ENCODE measurements at regions not wholly inside any gene's neighbourhood (a gene's known extent, or its start where the extent isn't known, plus 50 kb on each side); places are given as distances from the start of the nearest gene placed in this dataset.
"Not testable (repeated sequence)": the region's sequence is repeated elsewhere in the genome, so short reads cannot be mapped to it uniquely, and the experiment has no call there.

DNA sequence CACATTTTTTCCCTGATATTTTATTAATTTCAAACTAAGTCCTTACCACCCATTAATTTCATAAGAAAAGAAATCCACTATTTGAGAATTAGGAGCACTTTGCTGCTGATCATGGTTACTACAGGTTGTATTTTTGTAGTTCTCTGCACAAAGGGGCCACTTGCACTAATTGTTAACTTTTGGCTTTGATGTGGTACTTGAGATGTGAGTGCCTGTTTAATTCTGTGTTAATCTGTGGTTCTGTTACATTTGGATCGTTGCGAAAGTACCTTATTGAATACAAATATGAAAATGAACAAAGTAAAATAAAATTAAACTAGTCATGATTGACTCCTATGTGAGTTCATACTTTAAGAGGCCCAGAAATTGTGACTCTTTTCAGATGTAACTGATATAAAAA is 374.9 kb upstream of the RGS6 start:
- no peaks in the 10 kb centered on the region for H3K4me1 ChIP-seq (ENCODE audit: insufficient read depth, insufficient read length)
- no peak overlapping the region for H3K9ac ChIP-seq (ENCODE audit: insufficient read length, low read depth)
- no peak for DNase-seq (ENCODE audit: low read depth, low spot score)
- no peaks in the 10 kb centered on the region for H3K27me3 ChIP-seq (ENCODE audit: insufficient read depth, insufficient read length)
- no peaks in the 10 kb centered on the region for H3K9me3 ChIP-seq (ENCODE audit: insufficient read depth, low read length)
- no peak overlapping the region for H3K4me3 ChIP-seq (ENCODE audit: insufficient read length, low read depth)
- TF ChIP-seq ZNF274 (IDR thresholded peaks at IDR 0.05; ENCODE audit: low read depth, low read length) (no peak), YY1 (IDR thresholded peaks at IDR 0.05; ENCODE audit: insufficient read depth, insufficient read length) (no peak), SUZ12 (IDR thresholded peaks at IDR 0.05; ENCODE audit: extremely low read depth, insufficient read depth, insufficient read length) (no peak)
- H3K36me3 ChIP-seq (ENCODE audit: insufficient read depth, insufficient read length, low read length), result no peaks in the 10 kb centered on the region

DNA sequence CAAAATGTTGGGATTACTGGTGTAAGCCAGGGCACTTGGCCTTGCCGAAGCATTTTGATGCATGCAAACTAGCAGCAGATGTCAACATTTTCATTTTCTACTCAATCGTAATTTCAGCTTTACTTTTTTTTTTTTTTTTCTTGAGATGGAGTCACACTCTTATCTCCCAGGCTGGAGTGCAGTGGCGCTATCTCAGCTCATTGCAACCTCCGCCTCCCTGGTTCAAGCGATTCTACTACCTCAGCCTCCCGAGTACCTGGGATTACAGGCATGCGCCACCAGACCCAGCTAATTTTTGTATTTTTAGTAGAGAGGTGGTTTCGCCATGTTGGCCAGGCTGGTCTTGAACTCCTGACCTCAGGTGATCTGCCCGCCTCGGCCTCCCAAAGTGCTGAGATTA is 373.3 kb upstream of the RGS6 start:
- DNase-seq (ENCODE audit: low read depth, low spot score); H3K27me3 ChIP-seq (ENCODE audit: insufficient read depth, insufficient read length); H3K36me3 ChIP-seq (ENCODE audit: insufficient read depth, insufficient read length, low read length); H3K4me3 ChIP-seq (ENCODE audit: insufficient read length, low read depth); H3K4me1 ChIP-seq (ENCODE audit: insufficient read depth, insufficient read length); H3K9me3 ChIP-seq (ENCODE audit: insufficient read depth, low read length); H3K9ac ChIP-seq (ENCODE audit: insufficient read length, low read depth): not testable (repeated sequence)

DNA sequence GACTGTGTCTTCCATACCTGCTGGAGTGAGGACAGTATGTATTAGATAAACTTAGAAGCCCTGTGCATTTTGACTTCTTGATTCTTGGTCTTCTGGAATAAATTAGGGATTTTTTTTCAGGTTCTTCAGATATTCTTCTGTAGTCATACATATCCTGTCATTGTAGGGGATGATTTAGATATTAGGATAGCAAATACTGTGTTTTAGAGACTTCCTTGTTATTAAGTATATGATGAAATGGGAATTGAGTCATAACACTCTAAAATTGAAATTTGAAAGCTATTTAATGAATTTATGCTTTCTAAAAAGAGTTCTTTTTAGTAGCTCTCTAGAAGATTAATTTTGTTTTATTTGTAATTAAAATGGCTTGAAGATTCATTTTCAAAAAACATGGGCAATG is 371.5 kb upstream of the RGS6 start:
- Histone ChIP-seq H3K9ac (ENCODE audit: insufficient read length, low read depth) (no peak overlapping the region), H3K9me3 (ENCODE audit: insufficient read depth, low read length) (no peaks in the 10 kb centered on the region), H3K4me1 (ENCODE audit: insufficient read depth, insufficient read length) (no peaks in the 10 kb centered on the region), H3K36me3 (ENCODE audit: insufficient read depth, insufficient read length, low read length) (no peaks in the 10 kb centered on the region), H3K27me3 (ENCODE audit: insufficient read depth, insufficient read length) (no peaks in the 10 kb centered on the region), H3K4me3 (ENCODE audit: insufficient read length, low read depth) (no peak overlapping the region)
- TF ChIP-seq SUZ12 (IDR thresholded peaks at IDR 0.05; ENCODE audit: extremely low read depth, insufficient read depth, insufficient read length) (no peak), YY1 (IDR thresholded peaks at IDR 0.05; ENCODE audit: insufficient read depth, insufficient read length) (no peak), ZNF274 (IDR thresholded peaks at IDR 0.05; ENCODE audit: low read depth, low read length) (no peak)
- DNase-seq (ENCODE audit: low read depth, low spot score), result no peak

DNA sequence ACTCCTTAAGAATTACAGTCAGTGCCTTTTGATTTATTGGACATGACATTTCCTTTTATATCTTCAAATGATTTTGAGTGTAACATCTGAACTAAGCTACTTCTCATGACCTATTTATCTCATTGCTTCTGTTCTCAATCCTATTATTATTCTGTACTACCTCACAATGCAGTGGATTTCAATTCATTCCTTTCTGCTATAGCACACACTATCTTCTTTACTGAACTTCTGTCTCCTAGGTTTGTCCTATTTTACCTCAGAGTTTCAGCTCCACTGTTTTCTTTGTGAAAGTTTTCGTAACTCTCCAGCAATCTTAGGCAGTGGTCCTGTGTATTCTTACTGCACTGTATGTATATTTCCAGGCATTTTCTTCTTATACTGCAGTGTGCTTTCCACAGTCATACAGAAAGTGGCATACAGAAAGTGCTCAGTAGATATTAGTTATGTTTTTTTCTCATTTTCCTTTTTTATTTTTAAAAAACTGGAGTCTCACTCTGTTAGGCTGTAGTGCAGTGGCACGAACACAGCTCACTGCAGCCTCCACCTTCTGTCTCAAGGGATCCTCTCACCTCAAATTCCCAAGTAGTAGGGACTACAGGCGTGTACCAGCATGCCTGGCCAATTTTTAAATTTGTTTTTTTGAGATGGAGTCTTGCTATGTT is 368.6 kb upstream of the RGS6 start:
- H3K4me3 ChIP-seq (ENCODE audit: insufficient read length, low read depth), result no peak overlapping the region
- H3K9ac ChIP-seq (ENCODE audit: insufficient read length, low read depth), result no peak overlapping the region
- H3K27me3 ChIP-seq (ENCODE audit: insufficient read depth, insufficient read length), result no peaks in the 10 kb centered on the region
- no peaks in the 10 kb centered on the region for H3K36me3 ChIP-seq (ENCODE audit: insufficient read depth, insufficient read length, low read length)
- DNase-seq (ENCODE audit: low read depth, low spot score), result no peak
- H3K9me3 ChIP-seq (ENCODE audit: insufficient read depth, low read length), result no peaks in the 10 kb centered on the region
- H3K4me1 ChIP-seq (ENCODE audit: insufficient read depth, insufficient read length), result no peaks in the 10 kb centered on the region
- TF ChIP-seq ZNF274 (IDR thresholded peaks at IDR 0.05; ENCODE audit: low read depth, low read length), result no peak
- no peak for TF ChIP-seq YY1 (IDR thresholded peaks at IDR 0.05; ENCODE audit: insufficient read depth, insufficient read length)
- TF ChIP-seq SUZ12 (IDR thresholded peaks at IDR 0.05; ENCODE audit: extremely low read depth, insufficient read depth, insufficient read length), result no peak

DNA sequence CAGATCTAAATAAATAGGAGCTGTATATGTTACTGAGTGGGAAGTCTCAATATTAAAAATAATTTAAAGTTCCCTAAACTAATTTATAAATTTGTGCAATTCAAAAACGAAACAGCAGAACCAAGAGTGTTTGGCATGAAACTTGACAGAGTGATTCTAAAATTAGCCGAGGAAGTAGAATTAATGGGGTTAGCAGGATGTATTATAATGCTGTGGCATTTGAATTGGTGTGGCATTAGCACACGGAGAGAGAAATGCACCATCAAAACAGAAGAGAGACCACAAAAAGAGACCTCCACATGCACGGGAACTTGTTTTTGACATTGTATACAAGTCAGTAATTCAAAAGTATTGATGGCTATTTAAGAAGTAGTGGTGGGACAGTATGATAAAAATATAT is 366.0 kb upstream of the RGS6 start:
- H3K27me3 ChIP-seq (ENCODE audit: insufficient read depth, insufficient read length), result no peaks in the 10 kb centered on the region
- H3K4me1 ChIP-seq (ENCODE audit: insufficient read depth, insufficient read length), result no peaks in the 10 kb centered on the region
- H3K4me3 ChIP-seq (ENCODE audit: insufficient read length, low read depth), result no peak overlapping the region
- H3K36me3 ChIP-seq (ENCODE audit: insufficient read depth, insufficient read length, low read length), result no peaks in the 10 kb centered on the region
- no peak for DNase-seq (ENCODE audit: low read depth, low spot score)
- no peaks in the 10 kb centered on the region for H3K9me3 ChIP-seq (ENCODE audit: insufficient read depth, low read length)
- H3K9ac ChIP-seq (ENCODE audit: insufficient read length, low read depth), result no peak overlapping the region
- TF ChIP-seq ZNF274 (IDR thresholded peaks at IDR 0.05; ENCODE audit: low read depth, low read length) (no peak), YY1 (IDR thresholded peaks at IDR 0.05; ENCODE audit: insufficient read depth, insufficient read length) (no peak), SUZ12 (IDR thresholded peaks at IDR 0.05; ENCODE audit: extremely low read depth, insufficient read depth, insufficient read length) (no peak)

DNA sequence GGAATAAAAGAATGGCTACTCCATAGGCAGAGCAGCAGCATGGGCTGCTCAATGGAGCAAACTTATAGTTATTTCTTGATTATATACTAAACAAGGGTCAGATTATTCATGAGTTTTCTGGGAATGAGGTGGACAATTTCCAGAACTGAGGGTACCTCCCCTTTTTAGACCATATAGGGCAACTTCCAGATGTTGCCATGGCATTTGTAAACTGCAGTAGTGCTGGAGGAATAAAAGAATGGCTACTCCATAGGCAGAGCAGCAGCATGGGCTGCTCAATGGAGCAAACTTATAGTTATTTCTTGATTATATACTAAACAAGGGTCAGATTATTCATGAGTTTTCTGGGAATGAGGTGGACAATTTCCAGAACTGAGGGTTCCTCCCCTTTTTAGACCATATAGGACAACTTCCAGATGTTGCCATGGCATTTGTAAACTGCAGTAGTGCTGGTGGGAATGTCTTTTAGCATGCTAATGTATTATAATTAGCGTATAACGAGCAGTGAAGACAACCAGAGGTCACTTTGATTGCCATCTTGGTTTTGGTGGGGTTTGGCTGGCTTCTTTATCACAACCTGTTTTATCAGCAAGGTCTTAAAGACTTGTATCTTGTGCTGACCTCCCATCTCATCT is 364.6 kb upstream of the RGS6 start:
- H3K9ac ChIP-seq (ENCODE audit: insufficient read length, low read depth); H3K4me1 ChIP-seq (ENCODE audit: insufficient read depth, insufficient read length); H3K4me3 ChIP-seq (ENCODE audit: insufficient read length, low read depth); H3K27me3 ChIP-seq (ENCODE audit: insufficient read depth, insufficient read length); DNase-seq (ENCODE audit: low read depth, low spot score); H3K36me3 ChIP-seq (ENCODE audit: insufficient read depth, insufficient read length, low read length); H3K9me3 ChIP-seq (ENCODE audit: insufficient read depth, low read length): not testable (repeated sequence)

DNA sequence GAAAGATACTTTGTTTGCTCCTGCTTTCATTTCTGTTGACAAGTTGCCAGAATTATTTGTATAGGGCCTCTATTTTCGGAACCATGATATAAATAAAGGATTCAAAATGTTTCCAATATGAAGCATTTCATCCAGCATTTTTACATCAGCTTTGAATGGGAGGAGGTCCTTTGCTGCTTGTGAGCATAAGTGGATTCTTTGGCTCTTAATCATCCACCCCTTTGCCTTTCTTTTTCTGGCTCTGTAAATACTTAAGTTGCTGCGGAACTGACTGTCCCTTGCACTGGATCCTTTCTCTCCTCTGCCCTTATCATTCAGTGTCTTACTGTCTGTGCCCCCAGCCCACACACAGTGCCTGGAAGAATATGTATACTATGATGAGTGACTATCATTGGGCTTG is 357.3 kb upstream of the RGS6 start:
- H3K4me3 ChIP-seq (ENCODE audit: insufficient read length, low read depth), result no peak overlapping the region
- H3K4me1 ChIP-seq (ENCODE audit: insufficient read depth, insufficient read length), result no peaks in the 10 kb centered on the region
- no peak for TF ChIP-seq ZNF274 (IDR thresholded peaks at IDR 0.05; ENCODE audit: low read depth, low read length)
- TF ChIP-seq YY1 (IDR thresholded peaks at IDR 0.05; ENCODE audit: insufficient read depth, insufficient read length), result no peak
- no peak for TF ChIP-seq SUZ12 (IDR thresholded peaks at IDR 0.05; ENCODE audit: extremely low read depth, insufficient read depth, insufficient read length)
- H3K27me3 ChIP-seq (ENCODE audit: insufficient read depth, insufficient read length), result no peaks in the 10 kb centered on the region
- no peaks in the 10 kb centered on the region for H3K36me3 ChIP-seq (ENCODE audit: insufficient read depth, insufficient read length, low read length)
- H3K9me3 ChIP-seq (ENCODE audit: insufficient read depth, low read length), result no peaks in the 10 kb centered on the region
- no peak overlapping the region for H3K9ac ChIP-seq (ENCODE audit: insufficient read length, low read depth)
- no peak for DNase-seq (ENCODE audit: low read depth, low spot score)

DNA sequence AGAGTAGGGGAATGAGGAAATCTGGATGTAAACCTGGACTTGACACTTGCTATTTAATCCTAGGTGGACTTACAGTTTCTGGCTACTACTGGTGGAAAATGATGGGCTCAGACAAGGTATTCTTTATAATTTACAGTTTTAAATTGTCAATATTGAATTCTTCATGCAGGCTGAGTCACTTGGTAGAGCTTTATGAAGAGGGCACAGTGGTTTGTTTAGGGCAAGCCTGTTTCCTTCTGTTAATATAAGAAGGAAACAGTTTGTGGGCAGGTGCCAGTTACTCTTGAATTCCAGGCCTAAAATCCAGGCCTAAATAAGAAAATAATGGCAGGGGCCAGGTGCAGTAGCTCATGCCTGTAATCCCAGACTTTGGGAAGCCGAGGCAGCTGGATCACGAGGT is 355.8 kb upstream of the RGS6 start:
- no peak for DNase-seq (ENCODE audit: low read depth, low spot score)
- no peaks in the 10 kb centered on the region for H3K4me1 ChIP-seq (ENCODE audit: insufficient read depth, insufficient read length)
- H3K4me3 ChIP-seq (ENCODE audit: insufficient read length, low read depth), result no peak overlapping the region
- H3K36me3 ChIP-seq (ENCODE audit: insufficient read depth, insufficient read length, low read length), result no peaks in the 10 kb centered on the region
- H3K9me3 ChIP-seq (ENCODE audit: insufficient read depth, low read length), result no peaks in the 10 kb centered on the region
- TF ChIP-seq ZNF274 (IDR thresholded peaks at IDR 0.05; ENCODE audit: low read depth, low read length) (no peak), YY1 (IDR thresholded peaks at IDR 0.05; ENCODE audit: insufficient read depth, insufficient read length) (no peak), SUZ12 (IDR thresholded peaks at IDR 0.05; ENCODE audit: extremely low read depth, insufficient read depth, insufficient read length) (no peak)
- no peak overlapping the region for H3K9ac ChIP-seq (ENCODE audit: insufficient read length, low read depth)
- H3K27me3 ChIP-seq (ENCODE audit: insufficient read depth, insufficient read length), result no peaks in the 10 kb centered on the region
